SU-DHL-6 (cell line): ENCODE measurements at regions not wholly inside any gene's neighbourhood (a gene's known extent, or its start where the extent isn't known, plus 50 kb on each side); places are given as distances from the start of the nearest gene placed in this dataset.

Source experiments
- CTCF ChIP-seq: fragments of 200-600 bp; sonication (generic); IDR thresholded peaks from one replicate; pipeline ENCODE4 v1.5.1; 2017; ENCODE audit warnings: antibody characterized with exemption, mild to moderate bottlenecking, low read length, moderate library complexity; ENCODE audit not compliant: insufficient read depth, poor library complexity, severe bottlenecking
- EZH2phosphoT487 ChIP-seq: fragments of 200-600 bp; sonication (generic), shearing (Covaris generic); conservative IDR thresholded peaks from 2 replicates; pipeline ENCODE4 v1.6.1; 2018; ENCODE audit warnings: mild to moderate bottlenecking, antibody characterized with exemption, low read length, moderate library complexity, mixed read lengths

DNA sequence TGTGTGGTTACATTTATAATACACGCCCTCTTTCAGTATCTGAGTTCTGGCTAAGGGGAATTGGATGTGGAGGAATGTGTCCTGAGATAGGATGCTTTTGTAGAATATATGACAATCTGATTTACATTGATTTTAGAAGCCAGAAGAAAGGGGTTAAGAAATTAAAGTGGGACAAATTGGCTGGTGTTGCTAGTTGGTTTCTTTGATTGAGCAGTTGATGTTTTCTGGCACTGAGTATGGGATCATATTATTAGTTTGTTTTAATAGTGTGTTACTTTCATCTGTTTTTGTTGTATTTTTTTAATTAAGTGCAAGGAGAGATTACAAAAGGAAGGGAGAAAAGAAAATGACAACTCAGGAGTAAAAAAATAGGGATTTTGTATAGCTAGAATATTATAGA lies 1634.7 kb upstream of the B3GALT2 start:
- TF ChIP-seq CTCF = no peak
- TF ChIP-seq EZH2phosphoT487 = no peak
